GM12878 (cell line): ENCODE measurements at regions not wholly inside any gene's neighbourhood (a gene's known extent, or its start where the extent isn't known, plus 50 kb on each side); places are given as distances from the start of the nearest gene placed in this dataset.
A peak's percentile ranks its signal among the peaks of the same experiment; 100 is the strongest.
"Not testable (repeated sequence)": the region's sequence is repeated elsewhere in the genome, so short reads cannot be mapped to it uniquely, and the experiment has no call there.

Source experiments
- ATAC-seq: fragments of 200-7000 bp; cut with Tn5 transposase; 3 replicates; pipeline ENCODE4 v1.9.1; 2020; ENCODE audit warnings: mild to moderate bottlenecking, moderate library complexity
- BruUV-seq: library from RNA; stranded (reverse); fragments of 400-500 nt; replicated peaks from 2 replicates; lab custom pipeline; 2021; lab: Mats Ljungman, UMichigan
- CTCF ChIA-PET: fragments of 300-600 bp; sonication (Branson Sonifier 250); formaldehyde crosslinking; extraction: SDS; loops from one replicate; lab custom pipeline; 2021; ENCODE audit warnings: inconsistent platforms; lab: Yijun Ruan, JAX
- POLR2A ChIA-PET: fragments of 350-600 bp; formaldehyde crosslinking; extraction: SDS; loops from one replicate; lab custom pipeline; 2021; ENCODE audit warnings: inconsistent platforms; lab: Charles Lee
- RAD21 ChIA-PET: fragments of 300-600 bp; sonication (Branson Sonifier 250); formaldehyde crosslinking; loops from one replicate; lab custom pipeline; 2023; ENCODE audit warnings: antibody characterized with exemption; ENCODE audit not compliant: unreplicated experiment; lab: Charles Lee
- SMC1A ChIA-PET: fragments of 300-600 bp; sonication (Branson Sonifier 250); formaldehyde crosslinking; loops from one replicate; lab custom pipeline; 2023; ENCODE audit not compliant: unreplicated experiment, uncharacterized antibody; lab: Charles Lee
- DNase-seq: peaks from one replicate; pipeline ENCODE4 v3.0.0-alpha.2; 2011; ENCODE audit warnings: low read depth, low spot score
- FAIRE-seq: peaks from 3 replicates; lab custom pipeline; 2011; peaks lifted over from hg19 to GRCh38; lab: Jason Lieb, UNC
- H2AFZ ChIP-seq: 2 replicates; pipeline ENCODE4 v1.6.0; 2011; ENCODE audit warnings: low read depth, low read length, control low read depth; ENCODE audit not compliant: control insufficient read depth
- H3K27ac ChIP-seq: 2 replicates; pipeline ENCODE4 v1.5.1; 2011; ENCODE audit warnings: control low read depth; ENCODE audit not compliant: control insufficient read depth, insufficient read depth
- H3K27me3 ChIP-seq, 2 experiments: replicated peaks in 1 of 2; 2 replicates each; pipeline versions ENCODE4 v1.6.0 to v1.6.1; 2011; ENCODE audit warnings: low read length in 1 of 2; ENCODE audit not compliant: control insufficient read depth in 2 of 2, insufficient read depth in 2 of 2
- H3K36me3 ChIP-seq, 2 experiments: 2 replicates each; pipeline ENCODE4 v1.5.1; 2011; ENCODE audit warnings: low read length in 1 of 2; ENCODE audit not compliant: control insufficient read depth in 2 of 2, insufficient read depth in 2 of 2
- H3K4me1 ChIP-seq: 2 replicates; pipeline ENCODE4 v1.6.1; 2011; ENCODE audit warnings: mild to moderate bottlenecking, low read length, moderate library complexity, mixed read lengths; ENCODE audit not compliant: control insufficient read depth, insufficient read depth
- H3K4me2 ChIP-seq: 2 replicates; pipeline ENCODE4 v1.6.0; 2011; ENCODE audit warnings: control low read depth; ENCODE audit not compliant: control insufficient read depth, insufficient read depth
- H3K4me3 ChIP-seq: fragments of 200-600 bp; sonication (generic); 2 replicates; pipeline ENCODE4 v1.5.1; 2016
- H3K79me2 ChIP-seq: 2 replicates; pipeline ENCODE4 v1.6.0; 2011; ENCODE audit warnings: low read length; ENCODE audit not compliant: control insufficient read depth, insufficient read depth
- H3K9ac ChIP-seq: 2 replicates; pipeline ENCODE4 v1.8.0; 2011; ENCODE audit warnings: low read length, control low read depth, mixed read lengths; ENCODE audit not compliant: control insufficient read depth, insufficient read depth
- H3K9me3 ChIP-seq: replicated peaks from 3 replicates; pipeline ENCODE4 v1.5.1; 2011; ENCODE audit warnings: mild to moderate bottlenecking, low read length; ENCODE audit not compliant: control insufficient read depth, insufficient read depth
- H4K20me1 ChIP-seq: 2 replicates; pipeline ENCODE4 v1.6.0; 2011; ENCODE audit not compliant: control insufficient read depth, insufficient read depth
- CBX3 ChIP-seq: fragments of 200-600 bp; sonication (generic); IDR thresholded peaks from 2 replicates; pipeline ENCODE4 v1.6.1; 2016; ENCODE audit warnings: low read depth, borderline replicate concordance
- ESRRA ChIP-seq: IDR thresholded peaks from 2 replicates; pipeline ENCODE4 v1.6.1; 2012; ENCODE audit warnings: mild to moderate bottlenecking, low read length, improper control_type of control experiment
- PAX8 ChIP-seq: fragments of 450-650 bp; IDR thresholded peaks from 2 replicates; pipeline ENCODE4 v1.6.1; 2017; ENCODE audit warnings: mild to moderate bottlenecking, moderate library complexity
- SPI1 ChIP-seq: IDR thresholded peaks from 2 replicates; pipeline ENCODE4 v1.6.1; 2011; ENCODE audit warnings: low read depth, mild to moderate bottlenecking, low read length, moderate library complexity, borderline replicate concordance; ENCODE audit not compliant: insufficient read depth
- WGBS: methylation state at CpG from one replicate; pipeline ENCODE4 v1.1.6; 2016; ENCODE audit warnings: low lambda C conversion rate; ENCODE audit not compliant: insufficient replicate concordance, insufficient coverage; ENCODE audit errors: missing lambda C conversion rate; 5-methylcytosine and 5-hydroxymethylcytosine counted together
- in situ Hi-C: fragments of 300-500 bp; cut with MboI; formaldehyde crosslinking; loops from 9 replicates; pipeline ENCODE4 v1.14.3; 2018; ENCODE audit warnings: mixed read lengths
- intact Hi-C: fragments of 100-400 bp; cut with micrococcal nuclease; formaldehyde crosslinking; loops from one replicate; pipeline ENCODE4 v1.14.2; 2022; ENCODE audit not compliant: unreplicated experiment

GRCh38 chr18:43847164-43848091 is 570.1 kb upstream of the SYT4 start:
- Histone ChIP-seq H3K9me3 (no peaks in the 10 kb centered on the region), H4K20me1 (no peaks in the 10 kb centered on the region), H3K27me3 (no peaks in the 10 kb centered on the region), H3K4me2 (no peak overlapping the region), H3K9ac (no peak overlapping the region), H3K4me3 (no peak overlapping the region), H2AFZ (no peak overlapping the region), H3K36me3 (no peaks in the 10 kb centered on the region), H3K27ac (no peak overlapping the region), H3K4me1 (no peaks in the 10 kb centered on the region), H3K79me2 (no peaks in the 10 kb centered on the region)
- BruUV-seq, result no TSS peak
- no peak for ATAC-seq
- CTCF ChIA-PET, result no interaction called here
- intact Hi-C loops (no loop called here), in situ Hi-C loops (no loop called here)
- TF ChIP-seq PAX8 (no peak), CBX3 (no peak), SPI1 (0 out of 2 replicates have a peak, but pooled peaks have one; percentile 26), ESRRA (no peak)
- SMC1A ChIA-PET, result no interaction called here
- RAD21 ChIA-PET, result no interaction called here
- POLR2A ChIA-PET, result no interaction called here
- WGBS, result 42% methylated on average over 8 of the region's 8 CpGs
- FAIRE-seq, result no peak
- no peak for DNase-seq

- H3K27me3 ChIP-seq, CTCF ChIA-PET, H3K4me2 ChIP-seq, H3K4me1 ChIP-seq, intact Hi-C loops, DNase-seq, FAIRE-seq, BruUV-seq, H3K27ac ChIP-seq, RAD21 ChIA-PET, POLR2A ChIA-PET, H3K79me2 ChIP-seq, H4K20me1 ChIP-seq, H3K4me3 ChIP-seq, H3K36me3 ChIP-seq, ATAC-seq, H3K9me3 ChIP-seq, H3K9ac ChIP-seq, in situ Hi-C loops, SMC1A ChIA-PET, H2AFZ ChIP-seq: not testable (repeated sequence)
- WGBS, result 0% methylated on average over 2 of the region's 2 CpGs
Measured at GRCh38 chr18:43849831-43850230, 572.5 kb upstream of the SYT4 start.
